Tibial nerve (tissue), 3 donors: ENCODE measurements at regions not wholly inside any gene's neighbourhood (a gene's known extent, or its start where the extent isn't known, plus 50 kb on each side); places are given as distances from the start of the nearest gene placed in this dataset.

Experiments
- CTCF ChIP-seq, 5 experiments: fragments of 200-600 bp in 3 of 5; fragments of 450-650 bp in 2 of 5; sonication (generic) in 3 of 5; IDR thresholded peaks; one replicate each; pipeline ENCODE4 v1.5.1; 2016 to 2019; ENCODE audit warnings: antibody characterized with exemption in 5 of 5, mild to moderate bottlenecking in 3 of 5, moderate library complexity in 2 of 5
- POLR2A ChIP-seq, 2 donors: fragments of 450-650 bp; IDR thresholded peaks; one replicate each; pipeline ENCODE4 v1.6.1; 2017; ENCODE audit warnings: antibody characterized with exemption in 2 of 2, mild to moderate bottlenecking in 2 of 2, moderate library complexity in 2 of 2

- TF ChIP-seq CTCF (IDR thresholded peaks at IDR 0.05) = no peak
- TF ChIP-seq POLR2A (IDR thresholded peaks at IDR 0.05) = no peak
Observed at GRCh38 chr5:147175516-147176097, 59.2 kb upstream of the STK32A start.
